ENCODE measurements at regions not wholly inside any gene's neighbourhood (a gene's known extent, or its start where the extent isn't known, plus 50 kb on each side); places are given as distances from the start of the nearest gene placed in this dataset.

DNA sequence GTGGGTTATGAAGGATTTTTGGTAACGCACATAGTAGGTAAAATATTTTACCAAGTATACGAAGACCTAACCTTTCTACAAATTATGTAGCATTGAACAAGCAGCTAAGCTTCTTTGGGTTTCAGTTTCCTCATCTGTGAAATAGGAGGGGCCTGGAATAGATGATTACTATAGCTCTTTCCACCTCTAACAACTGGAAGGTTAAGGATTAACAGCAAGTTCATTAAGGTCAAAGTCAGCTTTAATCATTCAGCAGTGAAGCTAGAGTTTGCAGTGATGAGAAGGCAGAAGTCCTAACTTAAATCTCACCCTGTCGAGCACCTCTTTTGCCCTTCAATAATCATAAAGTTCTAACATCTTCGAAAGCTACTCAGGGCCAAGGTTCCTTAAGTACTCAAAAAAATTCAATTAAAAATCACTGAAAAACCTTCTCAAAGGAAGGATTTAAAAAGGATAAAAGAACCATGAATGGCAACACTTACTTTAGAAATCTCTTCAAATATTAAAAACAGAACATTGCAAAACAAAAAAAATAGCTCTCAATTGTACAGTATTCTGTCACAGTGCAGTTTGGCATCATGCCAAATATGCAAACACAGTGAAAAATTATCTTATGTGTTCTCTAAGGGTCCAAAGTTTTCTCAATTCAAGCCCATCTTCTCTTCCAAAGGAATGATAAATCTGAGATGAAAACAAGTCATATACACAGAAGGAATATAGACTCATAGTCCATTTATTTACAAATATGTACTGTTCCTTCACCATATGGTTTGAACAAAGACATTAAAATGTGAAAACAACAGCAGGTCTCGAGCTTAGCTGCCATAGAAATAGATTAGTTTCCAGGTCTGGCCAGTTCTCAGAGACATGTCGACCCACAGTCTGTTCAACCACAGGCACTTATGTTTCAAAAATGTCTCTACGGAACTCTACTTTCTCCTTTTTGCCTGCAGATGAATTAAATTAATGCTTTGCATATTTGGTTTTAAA, 152.0 kb upstream of the SLC13A1 start:
- TF ChIP-seq RFX5 (IDR thresholded peaks at IDR 0.05) = no peak
- TF ChIP-seq RAD21 (conservative IDR thresholded peaks at IDR 0.05 in 1 of 2, IDR thresholded peaks at IDR 0.05 in 1 of 2) = no peak
- TF ChIP-seq EP300 (IDR thresholded peaks at IDR 0.05) = no peak
- TF ChIP-seq BHLHE40 (IDR thresholded peaks at IDR 0.05; ENCODE audit: low read depth, low read length) = no peak
- TF ChIP-seq CHD2 (IDR thresholded peaks at IDR 0.05; ENCODE audit: low read length, partially characterized antibody) = no peak
- TF ChIP-seq POLR2AphosphoS2 (conservative IDR thresholded peaks at IDR 0.05; ENCODE audit: low read length) = no peak
- TF ChIP-seq, protein P1, sequence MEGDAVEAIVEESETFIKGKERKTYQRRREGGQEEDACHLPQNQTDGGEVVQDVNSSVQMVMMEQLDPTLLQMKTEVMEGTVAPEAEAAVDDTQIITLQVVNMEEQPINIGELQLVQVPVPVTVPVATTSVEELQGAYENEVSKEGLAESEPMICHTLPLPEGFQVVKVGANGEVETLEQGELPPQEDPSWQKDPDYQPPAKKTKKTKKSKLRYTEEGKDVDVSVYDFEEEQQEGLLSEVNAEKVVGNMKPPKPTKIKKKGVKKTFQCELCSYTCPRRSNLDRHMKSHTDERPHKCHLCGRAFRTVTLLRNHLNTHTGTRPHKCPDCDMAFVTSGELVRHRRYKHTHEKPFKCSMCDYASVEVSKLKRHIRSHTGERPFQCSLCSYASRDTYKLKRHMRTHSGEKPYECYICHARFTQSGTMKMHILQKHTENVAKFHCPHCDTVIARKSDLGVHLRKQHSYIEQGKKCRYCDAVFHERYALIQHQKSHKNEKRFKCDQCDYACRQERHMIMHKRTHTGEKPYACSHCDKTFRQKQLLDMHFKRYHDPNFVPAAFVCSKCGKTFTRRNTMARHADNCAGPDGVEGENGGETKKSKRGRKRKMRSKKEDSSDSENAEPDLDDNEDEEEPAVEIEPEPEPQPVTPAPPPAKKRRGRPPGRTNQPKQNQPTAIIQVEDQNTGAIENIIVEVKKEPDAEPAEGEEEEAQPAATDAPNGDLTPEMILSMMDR (IDR thresholded peaks at IDR 0.05) = no peak
- TF ChIP-seq CEBPB (IDR thresholded peaks at IDR 0.05) = no peak
- no peak for TF ChIP-seq NR3C1 (IDR thresholded peaks at IDR 0.05)
- TF ChIP-seq TFCP2L1 (CRISPR knock-in tag; IDR thresholded peaks at IDR 0.05) = no peak
- TF ChIP-seq, protein P2, sequence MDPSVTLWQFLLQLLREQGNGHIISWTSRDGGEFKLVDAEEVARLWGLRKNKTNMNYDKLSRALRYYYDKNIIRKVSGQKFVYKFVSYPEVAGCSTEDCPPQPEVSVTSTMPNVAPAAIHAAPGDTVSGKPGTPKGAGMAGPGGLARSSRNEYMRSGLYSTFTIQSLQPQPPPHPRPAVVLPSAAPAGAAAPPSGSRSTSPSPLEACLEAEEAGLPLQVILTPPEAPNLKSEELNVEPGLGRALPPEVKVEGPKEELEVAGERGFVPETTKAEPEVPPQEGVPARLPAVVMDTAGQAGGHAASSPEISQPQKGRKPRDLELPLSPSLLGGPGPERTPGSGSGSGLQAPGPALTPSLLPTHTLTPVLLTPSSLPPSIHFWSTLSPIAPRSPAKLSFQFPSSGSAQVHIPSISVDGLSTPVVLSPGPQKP (IDR thresholded peaks at IDR 0.05; ENCODE audit: low read depth, low read length) = no peak
- TF ChIP-seq, protein P3, sequence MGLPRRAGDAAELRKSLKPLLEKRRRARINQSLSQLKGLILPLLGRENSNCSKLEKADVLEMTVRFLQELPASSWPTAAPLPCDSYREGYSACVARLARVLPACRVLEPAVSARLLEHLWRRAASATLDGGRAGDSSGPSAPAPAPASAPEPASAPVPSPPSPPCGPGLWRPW (IDR thresholded peaks at IDR 0.05) = no peak

Measured in A549 (cell line).